ENCODE measurements at regions not wholly inside any gene's neighbourhood (a gene's known extent, or its start where the extent isn't known, plus 50 kb on each side); places are given as distances from the start of the nearest gene placed in this dataset.
"Not testable (repeated sequence)": the region's sequence is repeated elsewhere in the genome, so short reads cannot be mapped to it uniquely, and the experiment has no call there.

DNA sequence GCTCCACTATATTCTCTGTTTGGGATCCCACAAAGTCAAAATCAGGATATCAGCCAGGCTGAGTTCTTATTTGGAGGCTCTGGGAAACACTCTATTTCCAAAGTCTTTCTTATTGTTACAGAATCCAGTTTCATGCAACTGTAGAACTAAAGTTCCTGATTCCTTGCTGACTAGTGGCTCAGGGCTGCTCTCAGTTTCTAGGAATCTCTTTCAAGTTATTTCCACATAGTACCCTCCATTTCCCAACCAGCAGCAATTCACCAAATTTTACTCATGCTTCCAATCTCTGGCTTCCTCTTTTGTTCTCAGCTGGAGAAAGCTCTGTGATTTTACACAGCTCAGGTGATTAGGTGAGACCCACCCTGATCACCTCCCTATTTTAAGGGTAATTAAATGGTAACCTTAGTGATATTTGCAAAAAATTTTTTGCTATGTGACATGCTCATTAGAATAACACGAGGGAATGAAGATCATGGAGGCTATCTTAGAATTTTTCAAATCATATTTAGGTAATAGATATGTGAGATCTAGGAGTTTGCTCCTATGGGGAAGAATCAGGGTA is 794.9 kb upstream of the ARRDC3 start:
- Histone ChIP-seq H3K27ac (no peak overlapping the region), H3K27me3 (no peaks in the 10 kb centered on the region), H3K4me3 (no peak overlapping the region), H3K36me3 (no peaks in the 10 kb centered on the region), H3K9me3 (no peaks in the 10 kb centered on the region), H3K4me1 (no peaks in the 10 kb centered on the region)
- intact Hi-C loops (cut with DNase I; ENCODE audit: low total_unique reads), result no loop called here
- no peak for DNase-seq
- TF ChIP-seq, protein P1, sequence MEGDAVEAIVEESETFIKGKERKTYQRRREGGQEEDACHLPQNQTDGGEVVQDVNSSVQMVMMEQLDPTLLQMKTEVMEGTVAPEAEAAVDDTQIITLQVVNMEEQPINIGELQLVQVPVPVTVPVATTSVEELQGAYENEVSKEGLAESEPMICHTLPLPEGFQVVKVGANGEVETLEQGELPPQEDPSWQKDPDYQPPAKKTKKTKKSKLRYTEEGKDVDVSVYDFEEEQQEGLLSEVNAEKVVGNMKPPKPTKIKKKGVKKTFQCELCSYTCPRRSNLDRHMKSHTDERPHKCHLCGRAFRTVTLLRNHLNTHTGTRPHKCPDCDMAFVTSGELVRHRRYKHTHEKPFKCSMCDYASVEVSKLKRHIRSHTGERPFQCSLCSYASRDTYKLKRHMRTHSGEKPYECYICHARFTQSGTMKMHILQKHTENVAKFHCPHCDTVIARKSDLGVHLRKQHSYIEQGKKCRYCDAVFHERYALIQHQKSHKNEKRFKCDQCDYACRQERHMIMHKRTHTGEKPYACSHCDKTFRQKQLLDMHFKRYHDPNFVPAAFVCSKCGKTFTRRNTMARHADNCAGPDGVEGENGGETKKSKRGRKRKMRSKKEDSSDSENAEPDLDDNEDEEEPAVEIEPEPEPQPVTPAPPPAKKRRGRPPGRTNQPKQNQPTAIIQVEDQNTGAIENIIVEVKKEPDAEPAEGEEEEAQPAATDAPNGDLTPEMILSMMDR (IDR thresholded peaks at IDR 0.05), result no peak

DNA sequence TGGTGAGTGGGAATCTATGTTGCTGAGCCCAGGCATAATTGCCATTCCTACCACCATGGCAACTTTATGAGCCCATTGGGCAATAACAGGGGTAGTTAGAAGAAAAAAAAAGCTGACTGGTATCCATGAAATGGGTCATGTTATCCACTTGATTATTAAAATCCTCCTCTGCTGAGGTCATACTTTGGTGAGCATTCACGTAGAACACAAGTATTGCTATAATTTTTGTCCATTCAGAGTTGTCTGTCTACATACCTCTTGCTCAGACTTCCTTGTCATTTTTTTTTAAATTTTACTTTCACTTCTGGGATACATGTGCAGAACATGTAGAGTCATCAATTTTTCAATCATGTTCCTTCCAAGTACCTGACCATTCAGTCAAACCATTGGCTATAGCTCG is 780.8 kb upstream of the ARRDC3 start:
- TF ChIP-seq, protein P1 (IDR thresholded peaks at IDR 0.05), result no peak
- no peak for DNase-seq
- Histone ChIP-seq H3K4me3 (no peak overlapping the region), H3K4me1 (no peaks in the 10 kb centered on the region), H3K36me3 (no peaks in the 10 kb centered on the region), H3K27ac (no peak overlapping the region), H3K27me3 (no peaks in the 10 kb centered on the region), H3K9me3 (no peaks in the 10 kb centered on the region)
- intact Hi-C loops (cut with DNase I; ENCODE audit: low total_unique reads), result no loop called here

DNA sequence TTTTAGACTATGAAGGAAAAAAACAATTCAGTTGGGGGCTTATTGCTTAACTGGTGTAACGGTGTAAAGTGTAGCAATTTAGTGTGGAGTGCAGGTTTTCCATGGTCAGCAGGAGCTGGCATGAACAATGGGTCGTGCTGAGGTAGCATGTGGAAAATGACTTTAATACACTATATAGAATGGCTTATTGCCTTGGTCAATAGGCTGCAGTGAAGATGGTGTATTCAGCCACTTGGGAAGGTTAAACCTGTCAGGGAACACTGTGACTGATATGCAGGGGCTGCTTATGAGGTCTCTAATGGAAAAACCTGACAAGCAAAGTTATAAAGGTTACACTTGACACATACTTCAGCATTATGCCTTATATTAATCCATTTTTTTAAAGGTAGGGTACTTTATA is 764.7 kb upstream of the ARRDC3 start:
- Histone ChIP-seq H3K36me3 (no peaks in the 10 kb centered on the region), H3K4me1 (no peaks in the 10 kb centered on the region), H3K4me3 (no peak overlapping the region), H3K27ac (no peak overlapping the region), H3K27me3 (no peaks in the 10 kb centered on the region), H3K9me3 (no peaks in the 10 kb centered on the region)
- no peak for DNase-seq
- TF ChIP-seq, protein P1 (IDR thresholded peaks at IDR 0.05), result no peak
- intact Hi-C loops (cut with DNase I; ENCODE audit: low total_unique reads), result no loop called here

DNA sequence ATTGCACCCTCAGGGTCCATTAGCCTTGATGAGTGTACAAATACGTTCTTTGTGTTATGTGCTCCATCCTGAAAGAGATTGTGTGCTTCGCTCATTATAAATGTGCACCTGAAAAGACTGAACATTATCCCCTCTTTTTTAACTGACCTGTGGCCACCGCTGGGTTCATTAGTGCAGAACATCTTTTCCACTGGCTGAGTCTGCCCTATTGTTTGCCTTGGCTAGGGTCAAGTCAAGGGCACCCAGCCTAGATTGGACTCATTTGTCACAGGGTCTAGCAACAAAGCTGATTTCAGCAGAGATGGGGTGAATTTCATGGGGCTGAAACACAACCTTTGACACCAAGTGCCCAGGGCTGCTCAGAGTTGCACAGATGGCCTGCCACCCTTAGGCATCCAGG is 764.1 kb upstream of the ARRDC3 start:
- TF ChIP-seq, protein P1 (IDR thresholded peaks at IDR 0.05), result no peak
- H3K9me3 ChIP-seq, result no peaks in the 10 kb centered on the region
- no peak overlapping the region for H3K27ac ChIP-seq
- no peak overlapping the region for H3K4me3 ChIP-seq
- intact Hi-C loops (cut with DNase I; ENCODE audit: low total_unique reads), result no loop called here
- no peaks in the 10 kb centered on the region for H3K4me1 ChIP-seq
- DNase-seq, result no peak
- H3K36me3 ChIP-seq, result no peaks in the 10 kb centered on the region
- no peaks in the 10 kb centered on the region for H3K27me3 ChIP-seq

DNA sequence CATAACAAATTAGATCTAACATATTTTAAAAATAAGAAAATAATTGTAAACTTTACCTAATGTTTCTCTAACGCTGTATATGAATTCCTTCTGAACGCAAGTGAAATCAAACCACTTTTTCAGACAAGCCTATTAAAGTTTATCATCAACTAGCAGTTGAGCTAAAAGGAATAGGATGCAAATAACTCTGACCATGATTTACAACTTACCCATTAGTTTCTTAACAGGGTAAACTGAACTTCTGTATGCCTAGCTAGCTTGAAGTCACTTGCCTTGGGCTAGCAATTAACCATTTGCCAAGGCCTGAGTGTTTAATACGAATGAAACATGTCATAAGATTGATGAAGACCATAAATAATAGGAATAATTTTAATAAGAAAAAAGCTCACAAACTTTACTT is 762.7 kb upstream of the ARRDC3 start:
- no peak overlapping the region for H3K27ac ChIP-seq
- DNase-seq, result no peak
- H3K36me3 ChIP-seq, result no peaks in the 10 kb centered on the region
- TF ChIP-seq, protein P1 (IDR thresholded peaks at IDR 0.05), result no peak
- no peaks in the 10 kb centered on the region for H3K27me3 ChIP-seq
- no peaks in the 10 kb centered on the region for H3K9me3 ChIP-seq
- intact Hi-C loops (cut with DNase I; ENCODE audit: low total_unique reads), result no loop called here
- no peaks in the 10 kb centered on the region for H3K4me1 ChIP-seq
- no peak overlapping the region for H3K4me3 ChIP-seq

DNA sequence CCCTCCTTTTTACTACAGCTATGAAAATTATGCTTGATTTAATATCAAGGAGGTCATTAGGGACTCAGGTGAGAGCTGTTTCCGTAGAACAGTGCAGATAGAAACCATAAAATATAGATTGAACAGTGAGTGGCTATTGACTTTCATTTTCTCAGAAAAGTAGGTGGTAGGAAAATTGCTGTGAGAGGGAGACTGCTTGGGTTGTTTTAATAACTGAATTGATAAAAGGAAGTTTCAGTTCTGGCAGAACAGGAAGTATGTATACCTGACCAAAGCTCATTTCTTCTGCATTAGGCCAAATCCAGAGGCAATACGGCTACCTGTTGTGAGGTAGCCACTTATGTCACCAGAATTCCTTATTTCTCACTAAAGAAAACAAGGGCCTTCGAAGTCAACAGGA is 761.7 kb upstream of the ARRDC3 start:
- H3K27me3 ChIP-seq, result no peaks in the 10 kb centered on the region
- no peak overlapping the region for H3K4me3 ChIP-seq
- no peak overlapping the region for H3K27ac ChIP-seq
- no peak for DNase-seq
- H3K9me3 ChIP-seq, result no peaks in the 10 kb centered on the region
- intact Hi-C loops (cut with DNase I; ENCODE audit: low total_unique reads), result no loop called here
- no peaks in the 10 kb centered on the region for H3K4me1 ChIP-seq
- H3K36me3 ChIP-seq, result no peaks in the 10 kb centered on the region
- TF ChIP-seq, protein P1 (IDR thresholded peaks at IDR 0.05), result no peak

DNA sequence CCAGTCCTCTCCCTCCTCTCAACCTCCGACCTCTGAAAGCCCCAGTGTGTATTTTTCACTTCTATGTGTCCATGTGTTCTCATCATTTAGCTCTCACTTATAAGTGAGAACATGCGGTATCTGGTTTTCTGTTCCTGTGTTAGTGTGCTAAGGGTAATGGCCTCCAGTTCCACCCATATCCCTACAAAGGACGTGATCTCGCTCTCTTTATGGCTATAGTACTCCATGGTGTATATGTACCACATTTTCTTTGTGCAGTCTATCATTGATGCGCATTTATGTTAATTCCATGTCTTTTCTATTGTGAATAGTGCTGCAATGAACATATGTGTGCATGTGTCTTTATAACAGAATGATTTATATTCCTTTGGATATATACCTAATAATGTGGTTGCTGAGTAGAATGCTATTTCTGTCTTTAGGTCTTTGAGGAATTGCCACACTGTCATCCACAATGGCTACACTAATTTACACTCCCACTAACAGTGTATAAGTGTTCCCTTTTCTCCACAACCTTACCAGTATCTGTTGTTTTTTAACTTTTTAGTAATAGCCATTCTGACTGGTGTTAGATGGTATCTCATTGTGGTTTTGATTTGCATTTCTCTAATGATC is 749.3 kb upstream of the ARRDC3 start:
- H3K36me3 ChIP-seq; H3K4me1 ChIP-seq; DNase-seq; H3K27me3 ChIP-seq; H3K9me3 ChIP-seq; H3K4me3 ChIP-seq; H3K27ac ChIP-seq; intact Hi-C loops (cut with DNase I; ENCODE audit: low total_unique reads): not testable (repeated sequence)

All from tibial artery (tissue), 4 donors.